ENCODE measurements at regions not wholly inside any gene's neighbourhood (a gene's known extent, or its start where the extent isn't known, plus 50 kb on each side); places are given as distances from the start of the nearest gene placed in this dataset.

DNA sequence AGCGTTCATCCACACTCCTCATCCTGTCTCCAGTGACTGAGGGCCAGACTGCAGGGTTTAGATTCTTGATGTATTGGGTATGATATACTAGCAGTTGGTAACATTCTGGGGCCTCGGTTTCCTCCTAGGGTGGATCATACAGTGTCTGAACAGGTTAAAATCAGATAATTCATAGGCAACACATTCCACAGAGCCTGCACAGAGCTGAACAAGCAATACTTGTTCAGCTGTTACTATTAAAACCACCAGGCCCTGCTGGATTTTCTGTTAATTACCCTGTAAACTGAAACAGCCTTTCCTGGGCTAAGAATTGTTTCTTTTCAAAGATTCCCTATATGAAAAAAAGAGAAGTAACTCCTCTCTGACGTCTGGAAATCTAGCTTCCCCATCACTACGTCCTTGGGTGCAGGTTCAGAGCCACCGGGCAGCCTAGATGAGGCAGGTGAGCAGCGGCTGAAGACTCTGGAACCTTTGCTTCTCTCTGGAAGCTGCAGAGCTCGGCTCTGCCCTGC is 1313.5 kb upstream of the WWC1 start:
- DNase-seq: no peak

GRCh38 chr5:166979307-166979895 is 1312.0 kb upstream of the WWC1 start:
- no peak for DNase-seq

DNA sequence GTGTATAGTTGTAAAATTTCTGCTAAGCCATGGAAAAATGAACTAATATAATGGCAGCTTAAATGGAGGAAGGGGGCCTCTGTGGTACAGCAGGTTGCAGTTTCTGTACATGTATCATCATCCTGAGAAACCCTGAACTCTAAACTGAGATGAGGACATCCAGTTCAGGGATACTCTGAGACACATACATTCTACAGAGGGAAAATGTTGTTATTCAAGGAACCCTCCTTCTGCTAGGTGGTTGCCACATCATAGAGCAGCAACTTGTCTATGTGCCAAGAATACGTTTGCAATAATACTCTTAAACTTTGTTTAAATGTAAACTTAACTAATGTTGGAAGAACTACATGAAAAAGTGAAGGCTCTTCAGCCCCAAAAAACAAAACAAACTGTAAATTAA is 1310.8 kb upstream of the WWC1 start:
- no peak for DNase-seq

DNA sequence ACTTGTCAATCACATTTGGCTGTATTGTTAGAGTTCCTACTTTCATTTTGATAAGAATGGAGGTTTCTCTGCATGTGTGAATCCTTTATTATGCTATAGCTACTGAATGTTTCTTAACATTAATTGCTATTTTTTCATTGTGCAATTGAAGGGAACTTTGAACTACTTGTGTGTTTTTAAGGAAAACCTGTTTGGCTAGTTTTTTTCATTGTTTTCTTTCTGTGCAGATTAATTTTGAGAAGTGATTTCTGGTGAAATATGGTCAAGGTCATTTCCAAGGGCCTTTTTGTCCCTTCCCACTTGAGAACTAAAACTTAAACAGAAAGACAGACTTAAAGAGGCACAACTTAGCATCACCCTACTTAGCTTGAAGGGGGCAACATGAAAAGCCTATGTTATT is 1309.2 kb upstream of the WWC1 start:
- no peak for DNase-seq

- DNase-seq: no peak
These were observed 1299.8 kb upstream of the WWC1 start for GRCh38 chr5:166991601-166992000.

DNA sequence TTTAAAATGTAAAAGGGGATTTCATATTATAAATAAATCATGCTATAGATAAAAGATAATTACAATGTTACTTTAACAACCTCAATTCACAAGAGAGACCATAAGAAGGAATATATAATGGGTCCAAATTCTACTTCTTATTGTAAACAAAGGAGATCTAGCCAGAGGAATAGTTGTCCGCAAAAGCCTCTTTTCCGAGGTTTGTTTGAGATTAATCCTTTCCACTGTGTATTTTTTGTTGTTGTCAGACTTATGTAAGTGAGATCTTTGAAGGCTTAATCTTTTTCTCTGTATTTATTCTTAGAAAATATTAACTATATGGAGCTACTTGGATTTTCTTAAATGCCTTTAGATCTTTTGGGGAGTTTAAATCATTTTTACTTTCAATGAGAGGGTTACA is 1299.3 kb upstream of the WWC1 start:
- no peak for DNase-seq

GRCh38 chr5:166992874-166993722 is 1298.3 kb upstream of the WWC1 start:
- DNase-seq: no peak

DNA sequence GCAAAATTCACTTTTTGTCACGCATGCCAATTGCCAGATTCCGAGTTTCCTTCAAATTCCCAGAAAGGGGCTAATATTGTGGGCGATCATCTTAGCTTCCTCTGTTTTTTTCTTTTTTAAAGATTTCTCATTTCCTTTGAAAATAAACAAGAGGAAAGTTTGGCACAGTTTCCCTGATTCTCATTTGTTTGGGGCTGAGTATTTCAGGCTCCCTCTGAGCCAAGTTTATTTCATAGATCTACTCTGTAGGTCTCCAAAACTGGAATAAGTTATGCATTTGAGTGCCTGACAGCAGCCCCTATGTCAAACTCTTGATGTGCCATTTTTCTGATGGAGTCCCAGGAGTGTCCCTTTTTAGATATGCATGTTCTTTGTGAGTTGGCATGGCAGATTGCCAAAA is 1297.2 kb upstream of the WWC1 start:
- DNase-seq: no peak

DNA sequence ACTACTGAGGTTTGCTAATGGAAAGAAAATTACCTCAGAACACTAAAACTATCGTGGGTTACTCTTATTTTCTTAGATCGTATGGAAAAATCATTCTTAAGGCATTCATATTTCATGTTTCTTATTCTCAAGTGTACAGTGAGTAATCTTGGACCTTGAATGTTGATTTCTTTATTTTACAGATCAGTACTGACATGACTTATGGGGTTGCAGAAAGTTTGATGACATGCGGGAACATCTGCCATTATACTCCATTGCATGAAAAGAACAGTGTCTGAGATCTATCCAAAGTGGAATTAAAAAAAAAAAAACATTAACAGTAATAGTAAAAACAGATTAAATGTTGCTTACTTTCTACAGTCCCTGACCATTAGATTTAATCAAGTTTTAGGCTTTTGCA is 1290.2 kb upstream of the WWC1 start:
- no peak for DNase-seq

- DNase-seq: no peak
These were observed 1282.7 kb upstream of the WWC1 start for GRCh38 chr5:167008705-167009104.

DNA sequence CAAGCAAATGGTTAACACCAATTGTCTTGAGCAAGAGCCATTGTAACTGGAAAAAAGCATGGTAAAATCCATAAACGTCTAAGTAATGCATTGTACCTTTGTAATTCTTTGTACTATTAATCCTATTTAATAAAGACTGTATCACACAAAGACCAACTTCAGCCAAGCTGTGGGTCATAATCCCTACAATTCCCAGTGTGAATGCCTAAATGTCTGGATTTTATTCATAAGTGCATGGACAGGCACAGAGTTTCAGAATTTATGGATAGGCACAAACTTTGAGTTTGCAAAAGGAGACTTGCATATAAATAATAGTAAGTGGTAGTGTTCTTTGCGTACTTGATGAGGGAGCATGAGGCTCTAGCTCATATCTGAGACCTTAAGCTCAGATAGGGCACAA is 1280.2 kb upstream of the WWC1 start:
- no peak for DNase-seq

GRCh38 chr5:167012123-167013034 is 1279.1 kb upstream of the WWC1 start:
- DNase-seq: no peak

DNA sequence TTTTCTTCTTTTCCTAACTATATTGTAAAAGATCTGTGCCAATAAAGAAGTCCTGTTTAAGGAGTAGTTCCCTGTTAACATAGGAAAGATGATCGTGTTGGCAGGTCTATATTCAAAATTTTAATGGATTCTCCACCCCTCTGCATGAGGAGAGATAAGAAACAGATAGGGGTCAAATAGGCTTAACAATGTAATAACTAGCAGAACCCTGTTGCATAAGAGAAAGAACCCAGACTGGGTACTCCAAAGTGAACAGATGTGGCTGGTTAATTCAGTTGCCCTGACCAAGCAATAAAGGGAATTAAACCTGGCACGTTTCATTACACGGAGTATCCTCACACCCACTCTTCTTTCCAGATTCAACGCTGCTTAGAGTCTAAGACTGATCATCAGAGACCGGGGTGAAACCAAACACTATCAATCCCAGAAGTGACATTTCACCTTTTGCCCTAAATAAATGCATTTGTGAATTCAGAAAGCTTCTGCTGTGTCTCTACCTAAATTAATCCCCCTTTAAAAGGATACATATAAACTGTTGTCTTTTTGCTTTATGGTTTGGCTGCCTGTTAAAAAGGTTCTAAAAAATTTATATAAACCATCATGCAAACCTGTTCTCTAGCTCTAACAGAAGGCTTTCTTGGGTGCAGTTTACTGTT is 1276.9 kb upstream of the WWC1 start:
- no peak for DNase-seq

GRCh38 chr5:167020418-167020817 is 1271.0 kb upstream of the WWC1 start:
- DNase-seq: no peak

GRCh38 chr5:167029488-167029887 is 1262.0 kb upstream of the WWC1 start:
- DNase-seq: no peak

GRCh38 chr5:167030500-167031120 is 1260.8 kb upstream of the WWC1 start:
- DNase-seq: no peak

DNA sequence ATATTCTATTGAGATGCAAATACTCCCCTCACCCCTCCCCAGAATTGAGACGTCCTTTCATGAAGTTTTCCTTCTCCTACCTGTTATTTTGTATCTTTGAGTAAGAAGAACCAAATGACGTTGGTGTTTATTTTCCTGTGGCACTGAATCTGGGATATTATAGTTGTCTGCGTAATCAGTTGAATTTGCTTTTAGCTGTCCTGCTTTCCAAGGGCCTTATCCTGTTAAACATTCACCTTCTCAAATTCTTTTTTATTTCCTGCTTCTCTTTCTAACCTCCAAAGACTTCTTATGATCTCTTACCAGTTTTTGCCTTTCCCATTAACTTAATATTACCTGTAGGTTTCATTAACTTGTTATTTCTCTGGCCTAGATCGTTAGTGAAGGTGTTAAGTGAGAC is 1254.9 kb upstream of the WWC1 start:
- no peak for DNase-seq

DNA sequence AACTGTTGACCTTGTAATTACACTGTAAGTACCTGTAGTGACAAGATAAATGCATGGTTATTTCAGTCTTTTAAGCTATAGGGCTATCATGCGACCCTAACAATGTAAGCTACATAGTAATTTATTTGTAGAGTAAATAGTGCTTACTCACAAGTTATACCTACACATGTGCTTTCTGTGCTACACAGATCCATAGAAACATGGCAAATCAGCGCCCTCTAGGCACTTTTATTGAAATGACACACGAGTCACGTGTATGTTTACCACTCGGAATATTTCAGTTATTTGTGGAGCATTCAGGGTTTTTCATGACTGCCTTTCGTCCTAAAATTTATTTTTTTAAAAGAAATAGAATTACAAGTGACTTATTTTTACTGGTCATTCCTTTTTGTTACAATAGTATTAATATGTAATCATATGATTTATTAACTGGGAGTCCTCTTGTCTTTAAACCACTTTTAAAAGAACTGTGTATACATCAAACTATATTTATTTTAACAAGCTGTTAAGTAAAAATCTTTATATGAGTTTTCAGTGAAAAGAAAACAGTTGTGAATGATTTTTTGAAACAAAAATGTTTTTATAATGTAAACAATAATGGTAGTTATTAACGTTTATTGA is 1242.3 kb upstream of the WWC1 start:
- DNase-seq: no peak

DNA sequence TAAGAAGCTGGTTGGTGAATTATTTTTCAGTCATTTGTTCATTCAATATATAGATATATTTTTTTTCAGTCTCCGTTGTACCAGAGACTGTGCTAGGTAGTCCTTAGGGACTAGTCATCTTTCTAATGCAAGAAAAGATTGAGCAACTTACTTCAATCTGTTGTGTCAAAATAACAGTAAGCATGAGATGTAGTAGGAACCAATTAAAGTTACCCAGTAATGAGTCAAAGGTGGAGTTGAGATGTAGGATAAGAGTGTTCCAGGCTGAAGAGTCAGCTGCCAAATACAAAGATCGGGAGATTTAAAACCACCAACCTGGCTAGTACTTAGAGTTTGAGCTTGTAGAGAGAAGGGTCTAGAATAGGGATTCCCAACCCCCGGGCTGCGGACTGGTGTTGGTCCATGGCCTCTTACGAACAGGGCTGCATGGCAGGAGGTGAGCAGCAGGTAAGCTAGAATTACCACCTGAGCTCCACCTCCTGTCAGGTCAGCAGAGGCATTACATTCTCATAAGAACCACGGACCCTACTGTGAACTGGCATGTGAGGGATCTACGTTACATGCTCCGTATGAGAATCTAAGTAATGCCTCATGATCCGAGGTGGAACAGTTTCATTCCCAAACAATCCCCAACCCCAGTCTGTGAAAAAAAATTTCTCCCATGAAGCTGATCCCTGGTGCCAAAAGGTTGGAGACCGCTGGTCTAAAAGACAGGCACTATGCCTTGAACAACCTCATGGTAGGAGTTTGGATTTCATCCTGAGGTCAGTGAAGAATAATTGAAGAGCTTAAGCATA is 1241.5 kb upstream of the WWC1 start:
- DNase-seq: no peak

DNA sequence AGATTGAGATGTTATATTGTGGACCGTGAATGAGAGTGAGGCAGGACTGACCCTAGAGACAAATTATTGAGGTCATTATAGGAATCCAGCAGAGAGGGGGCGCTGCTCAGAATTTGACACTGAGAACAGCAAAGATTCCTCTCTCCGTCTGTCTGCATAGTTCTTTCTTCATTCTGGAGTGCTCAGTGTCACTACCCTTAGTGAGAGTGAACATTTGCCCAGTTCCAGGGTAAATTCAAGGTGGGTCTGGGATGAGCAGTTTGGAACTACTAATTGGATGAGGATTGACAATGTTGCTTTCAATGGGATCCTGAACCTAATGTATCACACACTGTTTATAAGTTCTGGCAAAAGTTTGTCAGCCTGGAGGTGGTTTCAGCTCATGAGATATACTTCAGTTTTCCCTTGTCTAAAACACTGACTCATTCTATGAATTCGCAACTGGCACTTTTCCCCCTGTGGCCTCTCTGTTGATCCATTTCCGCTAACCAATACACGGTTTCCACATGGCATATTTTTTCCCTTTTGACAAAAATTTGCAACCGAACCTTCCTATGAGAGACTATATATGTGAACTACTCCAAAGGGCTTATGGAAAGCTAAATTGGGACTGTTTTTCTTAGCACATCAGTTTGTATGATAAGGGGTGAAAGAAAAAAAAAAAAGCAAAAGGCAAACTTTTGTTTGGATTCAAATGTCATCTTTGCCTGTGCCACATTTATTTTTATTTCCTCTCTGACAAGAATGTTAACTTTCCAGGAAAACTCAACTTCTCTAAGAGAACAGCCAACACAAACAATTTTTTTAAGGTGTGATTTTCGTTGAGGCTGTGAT is 1240.7 kb upstream of the WWC1 start:
- DNase-seq: no peak

All from CD4-positive, alpha-beta T cell treated with Interleukin-4 for 4 hours (primary cell).